ENCODE measurements at regions not wholly inside any gene's neighbourhood (a gene's known extent, or its start where the extent isn't known, plus 50 kb on each side); places are given as distances from the start of the nearest gene placed in this dataset.
A peak's percentile ranks its signal among the peaks of the same experiment; 100 is the strongest.
"Not testable (repeated sequence)": the region's sequence is repeated elsewhere in the genome, so short reads cannot be mapped to it uniquely, and the experiment has no call there.

GRCh38 chr13:50162567-50162966 is 147.3 kb downstream of the KCNRG start:
- Mint-ChIP-seq H3K9me3 (no peaks in the 10 kb centered on the region), H3K4me3 (no peak overlapping the region), H3K27ac (no peak overlapping the region), H3K36me3 (peaks cover 1 to 5% of the 10 kb centered on the region in 2 donors), H3K27me3 (no peaks in the 10 kb centered on the region), H3K4me1 (peaks cover 15 to 36% of the 10 kb centered on the region in 2 donors)
- DNase-seq = no peak
- ATAC-seq (replicated peaks) = no peak

GRCh38 chr13:50167224-50167947 is 152.1 kb downstream of the KCNRG start:
- DNase-seq (peak; percentile 13), ATAC-seq (replicated peaks) (peak; percentile 95 to 96)
- Mint-ChIP-seq H3K4me3 (no peak overlapping the region), H3K9me3 (no peaks in the 10 kb centered on the region), H3K36me3 (no peaks in the 10 kb centered on the region), H3K27ac (peak overlapping the region; percentile 31), H3K4me1 (peaks cover 0 to 5% of the 10 kb centered on the region in 2 donors), H3K27me3 (no peaks in the 10 kb centered on the region)

GRCh38 chr13:50167967-50168366 is 152.7 kb downstream of the KCNRG start:
- no peaks in the 10 kb centered on the region for H3K27me3 Mint-ChIP-seq
- H3K9me3 Mint-ChIP-seq = no peaks in the 10 kb centered on the region
- H3K27ac Mint-ChIP-seq = no peak overlapping the region
- no peaks in the 10 kb centered on the region for H3K36me3 Mint-ChIP-seq
- ATAC-seq (replicated peaks) (peak in 1 of 2 donors; percentile 44), DNase-seq (no peak)
- H3K4me3 Mint-ChIP-seq = no peak overlapping the region
- H3K4me1 Mint-ChIP-seq = peaks cover 0 to 5% of the 10 kb centered on the region in 2 donors

- Mint-ChIP-seq H3K4me1 (peaks cover 0 to 5% of the 10 kb centered on the region in 2 donors), H3K27ac (no peak overlapping the region), H3K9me3 (no peaks in the 10 kb centered on the region), H3K36me3 (no peaks in the 10 kb centered on the region), H3K27me3 (no peaks in the 10 kb centered on the region), H3K4me3 (no peak overlapping the region)
- ATAC-seq (replicated peaks) (no peak), DNase-seq (no peak)
Observed at GRCh38 chr13:50168786-50169185, 153.5 kb downstream of the KCNRG start.

- no peaks in the 10 kb centered on the region for H3K36me3 Mint-ChIP-seq
- H3K27ac Mint-ChIP-seq = no peak overlapping the region
- peaks cover 8 to 10% of the 10 kb centered on the region in 2 donors for H3K4me1 Mint-ChIP-seq
- H3K4me3 Mint-ChIP-seq = no peak overlapping the region
- peaks cover 4 to 5% of the 10 kb centered on the region in 2 donors for H3K9me3 Mint-ChIP-seq
- ATAC-seq (replicated peaks) (no peak), DNase-seq (no peak)
- no peaks in the 10 kb centered on the region for H3K27me3 Mint-ChIP-seq
Observed at GRCh38 chr13:50170447-50171037, 155.3 kb downstream of the KCNRG start.

GRCh38 chr13:50171590-50172282 is 156.5 kb downstream of the KCNRG start:
- H3K4me3 Mint-ChIP-seq = no peak overlapping the region
- H3K36me3 Mint-ChIP-seq = no peaks in the 10 kb centered on the region
- H3K27me3 Mint-ChIP-seq = no peaks in the 10 kb centered on the region
- H3K27ac Mint-ChIP-seq = no peak overlapping the region
- no peak for DNase-seq
- H3K4me1 Mint-ChIP-seq = peaks cover 10 to 11% of the 10 kb centered on the region in 2 donors
- peaks cover 4 to 6% of the 10 kb centered on the region in 2 donors for H3K9me3 Mint-ChIP-seq
- ATAC-seq (replicated peaks) = no peak

GRCh38 chr13:50173045-50173444 is 157.8 kb downstream of the KCNRG start:
- DNase-seq; H3K36me3 Mint-ChIP-seq; H3K9me3 Mint-ChIP-seq; H3K27ac Mint-ChIP-seq; ATAC-seq (replicated peaks); H3K4me3 Mint-ChIP-seq; H3K27me3 Mint-ChIP-seq: not testable (repeated sequence)
- H3K4me1 Mint-ChIP-seq = peaks cover 10 to 11% of the 10 kb centered on the region in 2 donors

- no peaks in the 10 kb centered on the region for H3K27me3 Mint-ChIP-seq
- H3K9me3 Mint-ChIP-seq = peaks cover 4 to 6% of the 10 kb centered on the region in 2 donors
- peaks cover 6 to 10% of the 10 kb centered on the region in 2 donors for H3K4me1 Mint-ChIP-seq
- H3K27ac Mint-ChIP-seq = no peak overlapping the region
- no peak overlapping the region for H3K4me3 Mint-ChIP-seq
- ATAC-seq (replicated peaks) (peak; percentile 53 to 62), DNase-seq (no peak)
- no peaks in the 10 kb centered on the region for H3K36me3 Mint-ChIP-seq
Observed at GRCh38 chr13:50174630-50175029, 159.4 kb downstream of the KCNRG start.

- DNase-seq = no peak
- H3K4me1 Mint-ChIP-seq = peaks cover 4% of the 10 kb centered on the region in 2 donors
- H3K9me3 Mint-ChIP-seq = peaks cover 0 to 1% of the 10 kb centered on the region in 2 donors
- no peaks in the 10 kb centered on the region for H3K27me3 Mint-ChIP-seq
- H3K36me3 Mint-ChIP-seq = no peaks in the 10 kb centered on the region
- ATAC-seq (replicated peaks) = peak; percentile 71 to 78
- H3K27ac Mint-ChIP-seq = peak overlapping the region; percentile 16
- no peak overlapping the region for H3K4me3 Mint-ChIP-seq
Observed at GRCh38 chr13:50179977-50180376, 164.7 kb downstream of the KCNRG start.

- not testable (repeated sequence) for H3K36me3 Mint-ChIP-seq; ATAC-seq (replicated peaks); H3K9me3 Mint-ChIP-seq; DNase-seq; H3K4me3 Mint-ChIP-seq; H3K4me1 Mint-ChIP-seq; H3K27ac Mint-ChIP-seq; H3K27me3 Mint-ChIP-seq
Observed at GRCh38 chr13:50185769-50186763, 170.8 kb downstream of the KCNRG start.

- H3K9me3 Mint-ChIP-seq = no peaks in the 10 kb centered on the region
- ATAC-seq (replicated peaks) (no peak), DNase-seq (no peak)
- peaks cover 0 to 4% of the 10 kb centered on the region in 2 donors for H3K27me3 Mint-ChIP-seq
- H3K4me1 Mint-ChIP-seq = no peaks in the 10 kb centered on the region
- H3K27ac Mint-ChIP-seq = no peak overlapping the region
- no peaks in the 10 kb centered on the region for H3K36me3 Mint-ChIP-seq
- no peak overlapping the region for H3K4me3 Mint-ChIP-seq
Observed at GRCh38 chr13:50187352-50188029, 172.2 kb downstream of the KCNRG start.

GRCh38 chr13:50188696-50189095 is 173.5 kb downstream of the KCNRG start:
- ATAC-seq (replicated peaks) (no peak), DNase-seq (no peak)
- no peaks in the 10 kb centered on the region for H3K4me1 Mint-ChIP-seq
- no peak overlapping the region for H3K4me3 Mint-ChIP-seq
- H3K27me3 Mint-ChIP-seq = peaks cover 0 to 4% of the 10 kb centered on the region in 2 donors
- no peaks in the 10 kb centered on the region for H3K9me3 Mint-ChIP-seq
- no peak overlapping the region for H3K27ac Mint-ChIP-seq
- no peaks in the 10 kb centered on the region for H3K36me3 Mint-ChIP-seq

- Mint-ChIP-seq H3K36me3 (no peaks in the 10 kb centered on the region), H3K9me3 (no peaks in the 10 kb centered on the region), H3K27me3 (peaks cover 0 to 4% of the 10 kb centered on the region in 2 donors), H3K27ac (no peak overlapping the region), H3K4me1 (no peaks in the 10 kb centered on the region), H3K4me3 (no peak overlapping the region)
- ATAC-seq (replicated peaks) (no peak), DNase-seq (no peak)
Observed at GRCh38 chr13:50189450-50189849, 174.2 kb downstream of the KCNRG start.
